T-helper 9 cell (primary cell): ENCODE measurements at regions not wholly inside any gene's neighbourhood (a gene's known extent, or its start where the extent isn't known, plus 50 kb on each side); places are given as distances from the start of the nearest gene placed in this dataset.

ENCODE experiments used
- DNase-seq: peaks from one replicate; pipeline ENCODE4 v3.0.0-alpha.2; 2020

DNA sequence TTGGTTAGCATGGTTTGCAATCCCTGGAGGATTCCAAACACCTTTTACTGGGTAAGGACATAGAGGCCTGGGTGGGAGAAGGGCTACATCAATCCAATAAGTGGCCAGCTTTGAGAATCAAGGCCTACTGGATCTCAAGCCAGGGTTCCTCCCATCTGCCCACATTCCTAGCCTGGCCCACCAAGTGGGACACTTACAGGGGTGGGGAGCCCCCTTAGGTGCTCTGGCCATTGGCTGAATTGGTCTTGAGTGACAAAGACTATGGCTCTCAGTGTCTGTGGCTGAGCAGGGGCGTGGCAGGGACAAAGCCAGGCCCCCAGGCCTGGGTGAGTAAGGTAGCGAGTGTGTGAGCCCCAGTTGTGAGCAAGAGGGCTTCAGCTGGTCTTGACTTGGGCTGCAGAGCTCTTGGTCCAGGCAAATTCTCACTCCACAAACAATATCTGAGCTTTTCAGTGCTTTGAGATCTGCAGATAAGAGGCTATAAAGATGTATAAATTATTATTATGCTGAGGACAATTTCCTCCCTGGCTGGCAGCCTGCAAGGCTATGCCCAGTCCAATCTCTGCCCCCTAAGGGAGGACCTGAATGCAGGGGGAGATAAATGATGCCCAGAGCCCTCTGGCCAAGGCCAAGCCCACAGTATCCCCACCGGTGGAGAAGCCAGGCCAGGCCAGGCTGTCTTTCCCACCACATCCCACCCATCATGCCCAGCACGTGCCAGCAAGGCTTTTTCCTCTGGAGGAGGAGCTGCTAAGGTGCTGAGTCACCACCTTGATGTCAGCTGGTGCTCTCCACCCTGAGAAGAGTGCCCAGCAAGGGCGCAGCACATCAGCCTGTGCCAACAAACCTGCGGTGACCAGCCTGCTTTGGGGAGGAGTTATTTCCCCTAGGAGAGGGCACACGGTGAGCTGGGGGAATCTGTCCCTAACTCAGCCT is 80.7 kb upstream of the DUSP5 start:
- DNase-seq, result no peak

DNA sequence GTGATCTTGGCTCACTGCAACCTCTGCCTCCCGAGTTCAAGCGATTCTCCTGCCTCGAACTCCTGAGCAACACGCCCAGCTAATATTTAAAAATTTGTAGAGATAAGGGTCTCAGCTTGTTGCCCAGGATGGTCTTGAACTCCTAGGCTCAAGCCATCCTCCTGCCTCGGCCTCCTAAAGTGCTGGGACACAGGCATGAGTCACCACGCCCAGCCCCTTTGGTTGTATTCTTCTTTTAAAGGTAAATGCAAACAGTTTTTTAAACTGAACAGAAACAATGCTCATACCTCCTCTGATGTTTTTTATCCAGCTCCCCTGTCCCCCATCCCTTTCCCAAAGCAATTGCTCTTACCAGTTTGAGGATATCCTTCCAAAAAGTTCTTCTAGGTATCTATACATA is 79.5 kb upstream of the DUSP5 start:
- no peak for DNase-seq

DNA sequence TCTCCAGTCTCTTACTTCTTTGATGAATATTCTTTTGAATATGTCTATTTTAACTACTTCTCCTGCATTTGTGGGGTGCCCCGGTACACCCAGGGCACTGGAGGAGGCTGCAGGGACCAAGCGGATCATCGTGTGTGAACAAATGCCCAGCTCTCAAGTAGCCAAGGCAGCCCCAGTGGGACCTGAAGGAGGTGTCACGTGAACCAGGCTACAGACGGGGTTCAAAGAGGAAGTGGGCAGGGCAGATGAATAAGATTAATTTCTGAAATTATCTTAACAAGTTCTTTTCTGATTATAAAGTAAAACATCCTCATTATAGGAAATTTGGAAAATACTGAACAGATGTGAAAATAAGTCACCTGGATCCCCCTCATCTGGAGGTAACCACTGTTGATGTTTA is 78.4 kb upstream of the DUSP5 start:
- no peak for DNase-seq

DNA sequence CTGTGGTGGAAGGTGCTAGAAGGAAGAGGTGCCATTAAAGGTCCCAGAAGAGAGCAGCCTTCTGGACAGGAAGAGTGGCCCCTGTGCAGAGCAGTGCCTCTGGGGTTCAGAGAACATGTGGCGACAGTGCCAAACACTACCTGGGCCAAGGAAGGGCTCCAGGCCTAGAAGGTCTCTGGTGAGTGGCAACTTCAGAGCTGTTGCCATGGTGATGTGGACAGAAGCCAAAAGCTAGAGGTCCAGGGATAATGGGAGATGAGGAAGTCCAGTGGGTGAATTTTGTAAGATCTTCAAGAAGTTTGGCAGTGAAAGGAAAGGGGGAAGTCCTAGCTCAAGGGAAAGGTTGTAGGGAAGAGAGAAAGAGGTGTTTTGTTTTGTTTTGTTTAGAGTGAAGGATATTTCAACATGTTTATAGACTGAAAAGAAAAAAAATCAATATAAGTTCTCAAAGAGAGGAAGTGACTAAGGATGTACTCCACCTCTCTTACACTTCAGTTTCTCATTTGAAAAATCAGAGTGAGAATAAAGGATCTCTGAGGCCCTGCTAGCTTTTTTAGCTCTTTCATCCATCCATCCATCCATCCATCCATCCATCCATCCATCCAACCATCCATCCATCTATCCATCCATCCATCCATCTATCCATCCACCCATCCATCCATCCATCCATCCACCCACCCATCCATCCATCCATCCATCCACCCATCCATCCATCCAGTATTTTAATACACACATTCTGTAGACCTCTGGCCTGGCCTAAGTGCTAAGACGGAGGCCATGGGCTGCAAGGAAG is 77.1 kb upstream of the DUSP5 start:
- no peak for DNase-seq

DNA sequence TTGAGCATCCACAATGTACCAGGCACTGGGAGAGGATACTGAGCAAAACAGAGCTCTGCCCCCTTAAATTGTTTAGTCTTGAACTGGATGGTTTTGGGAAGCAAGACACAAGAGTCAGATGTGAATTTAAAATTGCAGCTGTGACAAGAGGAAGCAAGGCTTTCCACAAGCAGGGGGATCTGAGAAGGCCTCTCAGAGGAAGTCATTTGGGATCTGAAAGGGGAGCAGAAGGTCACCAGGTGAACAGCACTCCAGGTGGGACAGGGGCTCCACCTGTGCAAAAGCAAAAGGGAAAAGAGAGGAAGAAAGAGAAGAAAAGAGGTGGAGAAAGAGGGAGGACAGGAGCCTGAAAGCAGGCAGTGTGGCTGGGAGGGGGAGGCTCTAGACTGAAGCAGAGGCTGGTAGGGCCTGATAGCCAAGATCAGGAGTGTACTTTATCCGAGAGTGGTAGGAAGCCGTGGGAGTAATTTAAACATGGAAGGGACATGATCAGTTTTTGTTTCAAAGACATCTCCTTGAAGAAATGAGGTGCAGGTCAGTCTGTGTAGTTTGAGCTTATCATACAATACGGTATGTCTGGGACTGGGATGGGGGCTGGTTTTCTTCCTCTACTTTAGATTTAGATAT is 76.1 kb upstream of the DUSP5 start:
- no peak for DNase-seq

DNA sequence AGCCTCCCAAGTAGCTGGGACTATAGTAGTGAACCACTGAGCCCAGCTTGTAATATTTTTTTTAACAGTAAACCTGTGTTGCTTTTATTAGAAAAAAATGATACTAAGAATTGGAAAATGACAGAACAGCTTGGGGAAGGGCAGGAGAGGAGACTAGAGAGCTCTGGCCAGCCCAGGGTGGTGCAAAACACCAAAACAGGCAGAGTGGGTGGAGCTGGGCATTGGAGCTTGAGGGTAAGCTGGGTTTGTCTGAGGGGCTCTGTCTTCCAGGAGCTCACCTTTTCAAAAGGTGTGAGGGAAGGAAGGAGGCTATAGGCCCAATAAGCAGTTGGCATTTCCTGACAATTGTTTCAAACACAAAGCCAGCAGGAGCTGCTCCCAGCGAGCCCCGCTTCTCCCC is 75.2 kb upstream of the DUSP5 start:
- no peak for DNase-seq

DNA sequence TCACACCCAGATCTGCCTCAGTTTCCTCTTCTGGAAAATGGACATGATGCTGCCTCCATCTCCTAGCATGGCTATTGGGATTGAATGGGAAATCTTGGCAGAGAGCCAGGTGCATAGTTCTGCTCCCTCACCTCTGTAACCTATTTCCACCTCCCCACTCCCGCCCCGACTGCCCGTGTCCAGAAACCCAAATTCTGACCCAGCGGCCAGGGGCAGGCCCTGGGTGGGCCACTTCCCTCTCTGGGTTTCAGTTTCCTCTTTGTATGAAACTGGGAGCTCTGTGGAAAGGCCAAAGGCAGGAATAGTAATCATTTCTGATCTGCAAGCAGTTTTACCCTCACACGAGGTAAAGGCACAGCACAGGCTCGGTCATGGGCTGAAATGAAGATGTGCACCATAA is 74.1 kb upstream of the DUSP5 start:
- no peak for DNase-seq

DNA sequence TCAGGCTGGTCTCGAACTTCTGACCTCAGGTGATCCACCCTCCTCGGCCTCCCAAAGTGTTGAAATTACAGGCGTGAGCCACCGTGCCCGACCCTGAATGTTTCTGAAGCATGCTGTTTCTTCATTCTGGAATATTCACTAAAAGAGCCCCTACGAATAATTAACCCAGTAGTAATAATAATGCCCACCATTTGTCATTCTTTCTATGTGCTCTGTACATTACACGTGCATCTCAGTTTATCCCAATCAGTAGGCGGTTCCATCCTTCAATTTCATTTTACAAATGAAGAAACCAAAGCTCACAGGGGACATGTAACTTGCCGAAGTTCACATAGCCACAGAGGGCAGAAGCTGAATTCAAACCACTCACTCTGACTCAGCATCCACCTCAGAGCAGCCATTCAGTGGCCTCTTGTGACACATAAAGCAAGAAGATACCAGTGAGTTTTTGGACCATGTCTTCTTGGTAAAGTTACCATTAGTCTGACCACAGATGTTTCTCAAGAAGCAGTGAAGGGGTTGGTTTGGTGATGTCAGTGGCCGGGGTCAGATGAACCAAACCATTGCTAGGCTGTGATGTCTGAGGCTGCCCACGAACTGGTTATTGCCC is 71.9 kb upstream of the DUSP5 start:
- no peak for DNase-seq

DNA sequence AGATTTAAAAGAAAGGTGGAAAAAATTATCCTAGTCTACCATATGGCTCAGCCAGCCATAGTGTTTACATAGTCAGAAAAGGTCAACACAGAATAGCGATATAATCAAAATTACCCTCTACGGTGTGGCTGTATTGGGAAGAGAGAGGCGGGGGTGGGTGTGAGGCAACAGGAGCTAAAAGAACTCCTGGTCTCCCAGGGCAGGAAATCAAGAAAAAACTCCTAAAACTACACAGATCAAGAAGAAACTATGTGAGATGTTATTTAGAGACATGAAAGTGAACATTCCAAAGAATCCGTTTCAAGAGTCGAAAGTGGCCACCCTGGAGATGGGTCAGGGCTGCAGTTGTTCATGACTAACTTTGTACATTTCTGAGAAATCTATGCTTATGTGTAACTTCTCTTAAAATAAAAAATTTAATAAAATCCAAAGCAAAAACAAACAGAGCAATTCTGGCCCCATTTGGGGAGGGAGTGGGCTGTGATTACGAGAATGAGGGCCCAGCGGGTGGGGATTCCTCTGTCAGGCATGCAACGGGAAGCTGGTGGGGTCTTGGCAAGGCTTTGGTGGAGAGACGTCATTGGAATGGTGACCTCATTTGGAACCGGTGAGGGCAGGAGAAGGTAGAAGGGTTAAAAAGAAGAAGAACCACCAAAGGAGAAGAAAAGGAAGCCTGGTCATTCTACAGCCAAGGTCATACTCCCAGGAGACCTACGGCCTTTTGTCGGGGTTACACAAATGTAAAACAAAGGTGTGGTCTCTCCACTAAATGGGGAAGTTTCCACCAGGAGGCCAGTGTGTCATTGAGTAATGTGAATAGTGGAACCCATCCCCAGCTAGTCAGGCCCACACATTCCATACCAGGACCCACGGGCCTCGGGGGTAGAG is 71.2 kb upstream of the DUSP5 start:
- no peak for DNase-seq

DNA sequence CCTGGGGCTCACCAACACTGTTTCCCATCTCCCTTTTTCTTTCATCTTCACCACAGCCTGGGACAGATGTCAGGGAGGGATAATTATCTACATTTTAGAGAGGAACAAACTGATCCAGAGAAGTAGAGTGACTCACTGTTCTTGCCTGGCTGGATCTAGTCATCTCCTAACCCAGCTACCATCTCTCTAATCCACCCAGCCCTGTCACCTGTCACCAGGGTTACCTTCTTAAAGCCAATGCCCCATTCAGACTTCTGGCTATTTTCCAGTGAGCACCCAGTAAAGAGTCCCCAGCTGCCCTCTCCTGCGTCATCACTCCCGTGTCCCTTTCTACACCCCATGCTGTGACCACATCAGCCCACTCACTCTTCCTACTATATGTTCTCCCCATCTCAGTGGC is 68.4 kb upstream of the DUSP5 start:
- DNase-seq, result no peak

DNA sequence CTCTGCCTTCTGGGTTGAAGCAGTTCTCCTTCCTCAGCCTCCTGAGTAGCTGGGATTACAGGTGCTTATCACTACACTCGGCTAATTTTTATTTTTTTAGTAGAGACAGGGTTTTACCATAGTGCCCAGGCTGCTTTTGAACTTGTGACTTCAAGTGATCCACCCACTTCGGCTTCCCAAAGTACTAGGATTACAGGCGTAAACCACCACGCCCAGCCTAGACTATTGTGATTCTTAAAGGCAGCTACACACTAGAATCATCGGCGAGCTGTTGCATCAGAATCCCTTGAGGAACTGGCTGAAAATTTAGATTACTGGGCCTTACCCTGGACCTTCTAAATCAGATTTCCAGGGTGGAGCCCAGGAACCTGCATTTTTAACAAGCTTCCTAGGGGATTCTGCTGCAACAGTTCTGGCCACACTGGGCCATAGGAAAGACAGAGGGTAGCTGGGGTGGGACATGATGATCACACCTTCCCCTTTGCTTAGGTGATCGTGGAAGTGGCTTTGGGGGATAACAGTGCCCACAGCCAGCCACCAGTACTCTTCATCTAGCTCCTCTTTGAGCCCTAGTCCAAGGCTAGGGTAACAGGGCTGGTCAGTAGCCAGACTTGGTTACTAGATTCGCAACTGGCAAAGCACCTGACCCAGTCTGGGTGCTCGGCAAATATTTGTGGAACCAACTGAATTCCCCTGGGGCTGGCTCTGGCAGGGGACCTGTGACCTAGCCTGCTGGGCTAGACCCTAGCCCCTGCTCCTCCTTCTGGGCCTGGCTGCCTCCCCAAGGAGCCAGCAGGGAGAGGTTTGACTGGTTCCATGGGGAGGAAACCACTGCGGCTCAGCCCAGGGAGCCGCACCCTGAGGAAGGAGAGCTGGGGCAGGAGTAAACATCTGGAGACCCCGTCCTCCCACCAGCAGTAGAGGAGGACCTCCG is 67.1 kb upstream of the DUSP5 start:
- no peak for DNase-seq

DNA sequence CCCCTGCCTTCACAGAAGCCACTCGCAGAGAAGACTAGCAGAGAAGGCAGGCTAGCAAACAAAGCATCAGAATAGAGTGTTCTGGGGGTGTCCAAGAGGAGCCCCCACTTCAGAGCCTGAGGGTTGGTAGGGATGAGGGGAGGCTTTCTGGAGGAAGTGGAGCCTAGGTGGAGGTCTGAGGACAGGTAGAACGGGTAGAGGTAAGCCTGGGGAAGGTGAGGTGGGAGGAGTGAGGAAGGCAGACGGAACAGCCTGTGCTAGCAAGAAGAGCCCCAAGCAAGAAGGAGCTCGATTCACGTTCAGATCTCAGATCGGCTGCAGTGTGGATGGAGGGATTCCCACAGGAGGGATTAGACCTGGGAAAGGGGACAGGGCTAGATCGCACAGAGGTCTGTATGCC is 66.0 kb upstream of the DUSP5 start:
- DNase-seq, result no peak

DNA sequence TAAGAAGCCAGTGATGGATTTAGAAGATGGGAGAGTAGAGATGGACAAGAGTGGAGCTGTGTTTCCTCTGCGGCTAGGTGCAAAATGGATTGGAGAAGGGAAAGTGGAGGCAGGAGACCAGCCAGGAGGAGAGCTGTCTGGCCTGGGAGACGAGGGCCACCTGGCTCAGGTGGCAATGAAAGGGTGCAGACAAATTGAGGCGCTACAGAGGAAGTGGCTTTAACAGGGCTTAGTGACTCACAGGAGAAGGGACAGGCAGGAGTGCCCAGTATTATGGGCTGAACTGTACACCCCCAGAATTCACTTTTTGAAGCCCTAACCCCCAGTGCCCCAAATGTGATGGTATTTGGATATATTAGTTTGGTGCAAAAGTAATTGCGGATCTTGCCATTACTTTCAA is 65.6 kb upstream of the DUSP5 start:
- no peak for DNase-seq

DNA sequence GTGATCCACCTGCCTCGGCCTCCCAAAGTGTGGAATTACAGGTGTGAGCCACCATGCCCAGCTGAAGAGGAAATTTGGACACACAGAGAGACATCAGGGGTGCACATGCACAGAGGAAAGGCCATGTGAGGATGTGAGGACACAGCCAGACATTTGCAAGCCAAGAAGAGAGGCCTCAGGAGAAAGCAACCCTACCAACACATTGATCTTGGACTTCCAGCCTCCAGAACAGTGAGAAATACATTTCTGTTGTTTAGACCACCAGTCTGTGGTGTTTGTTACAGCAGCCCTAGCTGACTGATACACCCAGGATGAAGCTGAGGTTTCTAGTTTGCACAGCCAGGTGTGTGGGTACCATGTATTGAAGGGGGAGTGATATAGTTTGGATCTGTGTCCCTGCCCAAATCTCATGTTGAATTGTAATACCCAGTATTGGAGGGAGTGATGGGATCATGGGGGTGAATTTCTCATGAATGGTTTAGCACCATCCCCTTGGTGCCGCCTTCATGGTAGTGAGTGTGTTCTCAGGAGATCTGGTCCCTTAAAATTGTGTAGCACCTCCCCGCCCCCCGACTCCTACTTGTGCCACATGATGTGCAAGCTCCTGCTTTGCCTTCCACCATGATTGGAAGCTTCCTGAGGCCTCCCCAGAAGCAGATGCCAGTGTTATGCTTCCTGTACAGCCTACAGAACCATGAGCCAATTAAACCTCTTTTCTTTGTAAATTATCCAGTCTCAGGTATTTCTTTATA is 64.7 kb upstream of the DUSP5 start:
- DNase-seq, result no peak

DNA sequence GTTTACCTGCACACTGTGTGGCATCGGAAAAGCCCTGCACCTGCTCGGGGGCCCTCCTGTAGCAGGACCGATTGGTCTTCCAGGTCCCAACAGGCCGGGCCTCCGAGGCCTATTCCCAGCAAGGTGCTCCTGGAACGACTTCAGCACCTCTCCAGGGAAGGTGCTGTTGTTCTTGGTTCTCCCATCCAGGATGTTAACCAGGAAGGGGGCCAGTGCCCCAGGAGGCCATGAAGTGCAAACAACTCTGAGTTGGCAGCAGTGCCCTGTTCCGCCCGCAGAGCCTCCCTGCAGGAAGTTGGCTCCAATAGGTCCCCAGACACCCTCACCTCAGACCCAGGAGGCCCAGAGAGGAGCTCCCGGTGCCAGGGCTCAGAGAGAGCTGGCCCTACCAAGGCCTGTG is 64.0 kb upstream of the DUSP5 start:
- DNase-seq, result no peak

DNA sequence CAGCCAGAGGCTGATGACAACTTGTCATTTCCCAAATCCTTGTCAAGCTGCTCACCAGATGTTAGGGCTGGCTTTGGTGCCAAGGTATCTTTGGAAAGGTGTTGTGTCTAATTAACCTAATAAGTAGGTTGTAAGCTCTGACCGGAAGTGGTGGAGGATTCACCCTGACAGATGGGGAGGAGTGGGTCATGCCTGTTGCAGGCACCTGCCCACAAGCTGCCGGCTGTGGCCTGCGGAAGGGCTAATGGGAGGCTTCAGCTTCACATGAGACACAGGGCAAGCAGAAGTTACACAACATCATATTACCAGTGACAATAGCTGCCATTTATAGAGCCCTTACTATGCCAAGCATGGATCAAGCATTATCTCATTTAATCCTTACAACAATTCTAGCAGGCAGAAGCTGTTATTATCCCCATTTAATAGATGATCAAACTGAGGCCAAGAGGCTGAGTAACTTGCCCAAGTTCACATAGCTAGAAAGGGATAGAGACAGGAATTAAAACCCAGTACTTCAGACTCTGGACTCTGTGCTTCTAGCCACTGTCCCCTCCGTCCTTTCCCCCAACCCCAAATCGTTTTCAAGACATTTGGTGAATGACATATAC is 63.1 kb upstream of the DUSP5 start:
- no peak for DNase-seq

DNA sequence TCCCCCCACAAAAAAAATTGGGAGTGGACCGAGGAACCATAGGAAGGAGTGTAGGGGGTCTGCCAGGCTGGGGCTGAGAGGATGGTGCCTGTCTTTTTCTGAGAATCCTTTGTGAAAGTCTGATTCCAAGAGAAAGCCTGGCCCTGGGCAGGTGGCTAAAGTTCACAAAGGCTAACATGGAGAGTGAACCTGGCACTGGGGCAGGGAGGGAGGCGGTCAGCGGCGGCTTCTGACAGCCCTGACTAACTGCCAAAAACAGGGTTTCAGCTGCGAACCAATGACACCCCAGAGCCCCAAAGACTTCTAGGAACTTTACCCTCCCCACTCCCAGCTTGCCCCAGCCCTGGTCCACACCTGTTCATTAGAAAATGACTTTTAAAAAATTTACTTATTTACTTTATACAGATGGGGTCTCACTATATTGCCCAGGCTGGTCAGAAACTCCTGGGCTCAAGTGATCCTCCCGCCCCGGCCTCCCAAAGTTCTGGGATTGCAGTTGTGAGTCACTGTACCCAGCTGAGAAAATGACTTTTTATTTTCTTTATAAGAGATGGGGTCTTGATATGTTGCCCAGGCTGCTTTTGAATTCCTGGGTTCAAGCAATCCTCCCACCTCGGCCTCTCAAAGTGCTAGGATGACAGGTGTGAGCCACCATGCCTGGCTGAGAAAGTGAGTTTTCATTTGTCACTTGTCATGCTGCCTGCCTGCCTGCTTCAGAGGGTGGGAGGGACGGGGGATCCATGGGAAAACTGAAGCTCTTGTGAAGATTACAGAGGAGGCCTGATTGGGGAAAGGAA is 61.0 kb upstream of the DUSP5 start:
- DNase-seq, result no peak

DNA sequence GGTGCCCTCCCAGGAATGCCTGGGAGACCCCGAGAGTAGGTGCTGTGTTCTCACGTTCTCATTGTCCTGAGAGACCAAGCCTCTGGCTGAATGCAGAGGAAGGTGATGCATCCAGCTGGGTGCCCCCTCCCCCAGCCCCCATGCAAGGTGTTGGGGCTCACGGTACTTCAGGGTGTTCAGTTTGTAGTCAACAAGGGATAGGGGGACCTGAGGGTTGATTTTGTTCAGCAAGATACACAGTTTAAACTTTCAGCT is 60.4 kb upstream of the DUSP5 start:
- DNase-seq, result no peak

DNA sequence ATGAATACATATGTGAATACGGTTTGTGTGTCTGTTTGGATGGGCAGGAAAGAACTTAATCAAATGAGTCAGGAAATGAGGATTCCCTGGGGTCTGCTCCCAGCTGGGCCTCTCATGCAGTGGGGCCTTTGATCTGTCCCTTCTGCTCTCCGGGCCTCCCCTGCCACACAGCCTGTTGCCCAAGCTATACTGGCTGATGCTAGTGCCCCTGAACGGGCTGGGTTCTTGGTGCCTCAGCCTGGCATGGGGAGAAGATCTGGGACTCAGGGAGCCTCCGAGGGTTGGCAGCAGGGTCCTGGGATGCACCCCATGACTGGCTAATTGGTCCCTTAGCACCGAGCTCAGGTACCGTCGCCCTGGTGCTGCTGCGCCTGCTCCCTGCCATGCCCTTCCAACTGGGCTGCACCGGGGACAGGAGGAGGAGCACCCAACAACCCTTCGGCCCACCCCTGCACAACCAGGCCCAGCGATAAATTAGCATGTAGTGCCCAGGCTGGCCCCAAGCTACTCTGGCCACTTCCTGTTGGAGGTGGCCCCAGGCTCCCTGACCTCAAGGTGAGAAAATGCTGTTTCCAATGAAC is 59.9 kb upstream of the DUSP5 start:
- no peak for DNase-seq
